ENCODE measurements at regions not wholly inside any gene's neighbourhood (a gene's known extent, or its start where the extent isn't known, plus 50 kb on each side); places are given as distances from the start of the nearest gene placed in this dataset.

DNA sequence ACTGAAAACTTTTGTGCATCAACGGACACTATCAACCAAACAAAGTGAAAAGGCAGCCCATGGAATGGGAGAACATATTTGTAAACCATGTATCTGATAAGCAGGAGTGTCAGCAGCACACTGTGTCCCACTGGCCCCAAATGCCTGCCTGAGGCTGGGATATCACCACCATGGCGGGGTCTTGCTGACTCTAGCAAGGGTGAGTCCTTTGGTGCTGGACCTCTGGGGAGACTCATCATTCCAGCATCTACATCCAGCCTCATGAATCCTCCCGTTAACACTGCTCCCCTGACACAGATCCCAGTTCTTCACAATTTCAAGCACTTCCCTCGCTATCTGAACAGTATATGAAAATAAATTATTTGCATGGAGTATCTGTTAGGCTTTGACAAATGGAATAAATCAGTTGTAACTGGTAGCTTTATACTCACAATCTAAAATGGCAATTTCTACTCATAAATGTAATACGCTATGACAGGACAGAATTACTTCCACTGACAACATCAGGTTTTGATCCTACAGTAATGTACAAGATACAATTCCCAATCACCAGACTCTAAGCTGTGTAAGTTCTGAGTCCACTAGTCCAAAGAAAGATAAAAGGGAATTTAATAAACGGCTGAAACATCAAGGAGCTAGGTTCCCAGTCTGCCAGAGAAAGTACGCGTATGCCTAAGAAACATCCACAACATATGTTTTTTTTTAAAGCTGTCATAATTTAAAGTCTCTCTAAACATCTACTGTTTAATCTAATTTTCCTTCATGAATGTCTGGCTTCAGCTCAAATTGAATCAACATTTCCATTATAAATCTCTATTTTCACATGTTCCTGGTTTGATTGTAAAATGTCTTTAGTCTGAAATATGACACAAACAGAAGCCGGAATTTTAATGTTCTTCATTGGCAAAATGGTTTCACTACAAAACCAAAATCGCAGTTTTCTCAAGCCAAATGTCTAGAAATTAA lies 95.1 kb downstream of the SIPA1L2 start:
- TF ChIP-seq, protein P1, sequence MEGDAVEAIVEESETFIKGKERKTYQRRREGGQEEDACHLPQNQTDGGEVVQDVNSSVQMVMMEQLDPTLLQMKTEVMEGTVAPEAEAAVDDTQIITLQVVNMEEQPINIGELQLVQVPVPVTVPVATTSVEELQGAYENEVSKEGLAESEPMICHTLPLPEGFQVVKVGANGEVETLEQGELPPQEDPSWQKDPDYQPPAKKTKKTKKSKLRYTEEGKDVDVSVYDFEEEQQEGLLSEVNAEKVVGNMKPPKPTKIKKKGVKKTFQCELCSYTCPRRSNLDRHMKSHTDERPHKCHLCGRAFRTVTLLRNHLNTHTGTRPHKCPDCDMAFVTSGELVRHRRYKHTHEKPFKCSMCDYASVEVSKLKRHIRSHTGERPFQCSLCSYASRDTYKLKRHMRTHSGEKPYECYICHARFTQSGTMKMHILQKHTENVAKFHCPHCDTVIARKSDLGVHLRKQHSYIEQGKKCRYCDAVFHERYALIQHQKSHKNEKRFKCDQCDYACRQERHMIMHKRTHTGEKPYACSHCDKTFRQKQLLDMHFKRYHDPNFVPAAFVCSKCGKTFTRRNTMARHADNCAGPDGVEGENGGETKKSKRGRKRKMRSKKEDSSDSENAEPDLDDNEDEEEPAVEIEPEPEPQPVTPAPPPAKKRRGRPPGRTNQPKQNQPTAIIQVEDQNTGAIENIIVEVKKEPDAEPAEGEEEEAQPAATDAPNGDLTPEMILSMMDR (IDR thresholded peaks at IDR 0.05) = no peak
- TF ChIP-seq ZFX (IDR thresholded peaks at IDR 0.05; ENCODE audit: borderline replicate concordance) = no peak

All from 22Rv1 (cell line).